ENCODE measurements at regions not wholly inside any gene's neighbourhood (a gene's known extent, or its start where the extent isn't known, plus 50 kb on each side); places are given as distances from the start of the nearest gene placed in this dataset.

DNA sequence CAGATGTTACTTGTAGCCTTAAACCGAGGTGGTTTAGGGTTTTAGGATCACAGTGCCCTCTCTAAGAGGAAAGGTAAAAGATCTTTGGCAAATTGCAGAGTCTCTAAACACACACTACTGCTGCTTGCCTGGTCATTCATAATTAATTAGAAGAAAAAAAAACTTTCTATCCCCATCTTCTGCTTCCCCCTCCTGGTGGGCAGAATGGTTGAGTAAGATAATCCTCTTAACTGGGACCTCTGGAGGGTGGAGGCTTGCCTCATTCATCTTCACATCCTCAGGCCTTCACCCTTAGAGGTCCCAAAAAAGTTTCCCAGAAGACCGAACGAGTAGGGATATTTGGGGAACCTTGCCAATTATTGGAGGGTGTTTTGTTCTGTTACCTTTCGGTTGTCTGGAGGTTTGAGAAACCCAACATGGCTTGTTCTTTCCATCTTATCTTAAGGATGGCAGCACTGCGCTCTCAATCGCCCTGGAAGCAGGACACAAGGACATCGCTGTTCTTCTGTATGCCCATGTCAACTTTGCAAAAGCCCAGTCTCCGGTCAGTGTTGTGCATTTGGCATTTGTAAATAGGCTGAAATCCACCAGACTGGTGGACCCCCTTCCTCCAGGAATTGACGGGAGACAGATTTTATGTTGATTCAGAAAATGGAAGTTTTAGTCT, 97.3 kb upstream of the DMRT1 start:
- DNase-seq (ENCODE audit: low spot score): no peak
- WGBS, 2 donors (ENCODE audit: extremely low coverage in 2 of 2, insufficient read length in 2 of 2, insufficient replicate concordance in 1 of 2): no CpG with 5 or more reads among the region's 9 CpGs
- H3K4me2 ChIP-seq (ENCODE audit: insufficient read depth, low read length, poor library complexity, severe bottlenecking): no peak overlapping the region
- no peak overlapping the region for H3K4me3 ChIP-seq (ENCODE audit: low read length in 2 of 2)
- H3K14ac ChIP-seq (ENCODE audit: low read length): no peak overlapping the region
- no peak overlapping the region for H3K4ac ChIP-seq (ENCODE audit: low read length)
- H4K8ac ChIP-seq (ENCODE audit: low read depth, low read length): no peak overlapping the region
- H3K9me3 ChIP-seq (replicated peaks in 1 of 2; ENCODE audit: control insufficient read depth in 2 of 2, insufficient read depth in 1 of 2, low read depth in 1 of 2, low read length in 2 of 2): no peaks in the 10 kb centered on the region
- H2BK15ac ChIP-seq (ENCODE audit: low read length): no peak overlapping the region
- H3K27ac ChIP-seq (replicated peaks; ENCODE audit: low read length): no peak overlapping the region
- no peak overlapping the region for H2AFZ ChIP-seq (ENCODE audit: low read length)
- H2BK120ac ChIP-seq (ENCODE audit: low read depth, low read length): no peak overlapping the region
- no peak overlapping the region for H2BK5ac ChIP-seq (ENCODE audit: low read length)
- no peak overlapping the region for H3K23ac ChIP-seq (ENCODE audit: low read depth, low read length, poor library complexity)
- H3K27me3 ChIP-seq (ENCODE audit: control insufficient read depth in 3 of 3, insufficient read depth in 3 of 3, low read depth in 1 of 3, low read length in 3 of 3): no peaks in the 10 kb centered on the region
- no peak overlapping the region for H3K18ac ChIP-seq (ENCODE audit: low read length)
- H2BK12ac ChIP-seq (ENCODE audit: low read length): no peak overlapping the region
- H3K36me3 ChIP-seq (replicated peaks in 1 of 2; ENCODE audit: control insufficient read depth in 2 of 2, insufficient read depth in 2 of 2, low read length in 2 of 2): peaks cover 9 to 59% of the 10 kb centered on the region in 2 donors
- H2AK5ac ChIP-seq (ENCODE audit: low read depth, low read length): no peak overlapping the region
- no peak overlapping the region for H3K9ac ChIP-seq (ENCODE audit: low read depth, low read length, poor library complexity)
- no peaks in the 10 kb centered on the region for H3K4me1 ChIP-seq (ENCODE audit: control insufficient read depth in 2 of 2, insufficient read depth in 1 of 2, low read depth in 1 of 2, low read length in 2 of 2)
- H4K91ac ChIP-seq (ENCODE audit: low read depth, low read length, poor library complexity): no peak overlapping the region
- no peaks in the 10 kb centered on the region for H3K79me1 ChIP-seq (ENCODE audit: low read depth, low read length)

DNA sequence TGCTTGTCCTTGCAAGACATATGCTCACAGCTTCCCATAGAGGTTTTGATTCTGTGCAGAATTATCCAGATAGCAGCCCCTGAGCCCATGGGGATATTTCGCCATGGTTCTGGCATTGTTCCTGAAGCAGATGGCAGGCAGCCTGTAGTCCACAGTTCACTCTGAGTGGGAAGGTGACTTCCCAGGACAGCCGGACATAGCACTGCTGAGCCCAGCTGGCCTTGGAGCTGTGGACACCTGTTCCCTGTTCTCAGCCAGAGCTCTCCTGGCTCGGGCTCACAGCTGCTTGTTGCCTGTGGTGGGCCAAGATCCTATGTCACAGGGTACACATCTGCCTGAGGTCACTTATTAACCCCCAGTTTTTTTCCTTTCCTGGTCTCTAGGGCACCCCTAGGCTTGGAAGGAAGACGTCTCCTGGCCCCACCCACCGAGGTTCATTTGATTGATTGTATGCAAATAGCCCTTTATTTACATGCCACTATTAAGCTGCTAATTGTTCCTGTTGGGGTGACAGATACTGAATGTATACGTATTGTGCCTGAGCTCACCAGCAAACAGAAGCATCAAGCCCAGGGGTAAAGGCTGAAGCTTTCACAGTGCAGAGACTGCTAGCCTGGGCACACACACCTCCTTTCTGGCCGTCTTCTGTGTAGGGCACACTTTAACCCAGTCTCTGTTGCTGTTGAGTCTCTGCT, 96.6 kb upstream of the DMRT1 start:
- H2BK15ac ChIP-seq (ENCODE audit: low read length): no peak overlapping the region
- DNase-seq (ENCODE audit: low spot score): no peak
- no CpG with 5 or more reads among the region's 7 CpGs for WGBS, 2 donors (ENCODE audit: extremely low coverage in 2 of 2, insufficient read length in 2 of 2, insufficient replicate concordance in 1 of 2)

DNA sequence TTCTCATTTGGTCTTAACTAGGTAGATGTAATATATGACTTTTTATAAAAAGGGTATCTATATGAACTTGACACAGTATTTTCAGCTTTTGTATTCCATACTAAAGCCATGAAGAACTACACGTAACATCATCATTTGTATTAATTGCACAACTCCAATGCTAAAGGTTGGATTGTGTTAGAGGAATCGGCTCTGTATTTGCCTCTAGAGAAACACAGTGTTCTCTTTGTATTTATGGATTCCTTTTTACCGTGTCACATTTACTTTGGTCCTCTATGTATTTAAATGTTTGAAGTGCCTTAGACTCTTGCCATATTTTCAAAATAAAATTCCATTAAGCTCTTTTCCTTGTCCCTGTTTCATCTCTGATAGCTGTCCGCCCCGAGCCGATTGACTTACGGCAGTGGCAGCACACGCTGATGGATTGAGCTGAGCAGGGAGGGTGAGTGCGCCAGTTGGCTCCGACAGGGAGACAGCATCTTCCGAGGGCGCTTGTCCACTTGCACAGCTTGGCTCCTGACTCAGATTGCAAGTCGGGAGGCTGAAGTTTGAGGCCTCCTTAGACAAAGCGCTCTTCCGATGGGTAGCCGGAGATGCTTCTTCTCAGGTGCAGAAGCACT, 95.6 kb upstream of the DMRT1 start:
- Histone ChIP-seq H3K4me1 (ENCODE audit: control insufficient read depth in 2 of 2, insufficient read depth in 1 of 2, low read depth in 1 of 2, low read length in 2 of 2) (no peaks in the 10 kb centered on the region), H3K23ac (ENCODE audit: low read depth, low read length, poor library complexity) (no peak overlapping the region), H3K18ac (ENCODE audit: low read length) (no peak overlapping the region), H4K8ac (ENCODE audit: low read depth, low read length) (no peak overlapping the region), H3K9me3 (replicated peaks in 1 of 2; ENCODE audit: control insufficient read depth in 2 of 2, insufficient read depth in 1 of 2, low read depth in 1 of 2, low read length in 2 of 2) (no peaks in the 10 kb centered on the region), H3K27me3 (ENCODE audit: control insufficient read depth in 3 of 3, insufficient read depth in 3 of 3, low read depth in 1 of 3, low read length in 3 of 3) (no peaks in the 10 kb centered on the region), H3K14ac (ENCODE audit: low read length) (no peak overlapping the region), H3K4me3 (ENCODE audit: low read length in 2 of 2) (no peak overlapping the region), H2BK15ac (ENCODE audit: low read length) (no peak overlapping the region), H3K27ac (replicated peaks; ENCODE audit: low read length) (no peak overlapping the region), H2BK5ac (ENCODE audit: low read length) (no peak overlapping the region), H3K79me1 (ENCODE audit: low read depth, low read length) (no peaks in the 10 kb centered on the region), H2BK120ac (ENCODE audit: low read depth, low read length) (no peak overlapping the region), H2BK12ac (ENCODE audit: low read length) (no peak overlapping the region), H3K4me2 (ENCODE audit: insufficient read depth, low read length, poor library complexity, severe bottlenecking) (no peak overlapping the region), H3K36me3 (replicated peaks in 1 of 2; ENCODE audit: control insufficient read depth in 2 of 2, insufficient read depth in 2 of 2, low read length in 2 of 2) (peaks cover 7 to 43% of the 10 kb centered on the region in 2 donors), H3K9ac (ENCODE audit: low read depth, low read length, poor library complexity) (no peak overlapping the region), H2AK5ac (ENCODE audit: low read depth, low read length) (no peak overlapping the region), H2AFZ (ENCODE audit: low read length) (no peak overlapping the region), H4K91ac (ENCODE audit: low read depth, low read length, poor library complexity) (no peak overlapping the region), H3K4ac (ENCODE audit: low read length) (no peak overlapping the region)
- DNase-seq (ENCODE audit: low spot score): no peak
- WGBS, 2 donors (ENCODE audit: extremely low coverage in 2 of 2, insufficient read length in 2 of 2, insufficient replicate concordance in 1 of 2): no CpG with 5 or more reads among the region's 16 CpGs

More for the DNA sequence above, 96.6 kb upstream of the DMRT1 start:
- H2BK5ac ChIP-seq (ENCODE audit: low read length): no peak overlapping the region
- H2AFZ ChIP-seq (ENCODE audit: low read length): no peak overlapping the region
- no peaks in the 10 kb centered on the region for H3K4me1 ChIP-seq (ENCODE audit: control insufficient read depth in 2 of 2, insufficient read depth in 1 of 2, low read depth in 1 of 2, low read length in 2 of 2)
- no peak overlapping the region for H3K9ac ChIP-seq (ENCODE audit: low read depth, low read length, poor library complexity)
- H3K36me3 ChIP-seq (replicated peaks in 1 of 2; ENCODE audit: control insufficient read depth in 2 of 2, insufficient read depth in 2 of 2, low read length in 2 of 2): peaks cover 9 to 52% of the 10 kb centered on the region in 2 donors
- H2BK12ac ChIP-seq (ENCODE audit: low read length): no peak overlapping the region
- no peak overlapping the region for H3K23ac ChIP-seq (ENCODE audit: low read depth, low read length, poor library complexity)
- H3K27ac ChIP-seq (replicated peaks; ENCODE audit: low read length): no peak overlapping the region
- H3K18ac ChIP-seq (ENCODE audit: low read length): peak overlapping the region; percentile 60
- H3K79me1 ChIP-seq (ENCODE audit: low read depth, low read length): no peaks in the 10 kb centered on the region
- H2AK5ac ChIP-seq (ENCODE audit: low read depth, low read length): no peak overlapping the region
- no peak overlapping the region for H3K4me3 ChIP-seq (ENCODE audit: low read length in 2 of 2)
- no peaks in the 10 kb centered on the region for H3K9me3 ChIP-seq (replicated peaks in 1 of 2; ENCODE audit: control insufficient read depth in 2 of 2, insufficient read depth in 1 of 2, low read depth in 1 of 2, low read length in 2 of 2)
- H3K27me3 ChIP-seq (ENCODE audit: control insufficient read depth in 3 of 3, insufficient read depth in 3 of 3, low read depth in 1 of 3, low read length in 3 of 3): no peaks in the 10 kb centered on the region
- no peak overlapping the region for H2BK120ac ChIP-seq (ENCODE audit: low read depth, low read length)
- H3K4me2 ChIP-seq (ENCODE audit: insufficient read depth, low read length, poor library complexity, severe bottlenecking): no peak overlapping the region
- H3K4ac ChIP-seq (ENCODE audit: low read length): no peak overlapping the region
- H4K91ac ChIP-seq (ENCODE audit: low read depth, low read length, poor library complexity): no peak overlapping the region
- H3K14ac ChIP-seq (ENCODE audit: low read length): no peak overlapping the region
- no peak overlapping the region for H4K8ac ChIP-seq (ENCODE audit: low read depth, low read length)

All from neuronal stem cell (in vitro differentiated cells).